ENCODE measurements at regions not wholly inside any gene's neighbourhood (a gene's known extent, or its start where the extent isn't known, plus 50 kb on each side); places are given as distances from the start of the nearest gene placed in this dataset.

DNA sequence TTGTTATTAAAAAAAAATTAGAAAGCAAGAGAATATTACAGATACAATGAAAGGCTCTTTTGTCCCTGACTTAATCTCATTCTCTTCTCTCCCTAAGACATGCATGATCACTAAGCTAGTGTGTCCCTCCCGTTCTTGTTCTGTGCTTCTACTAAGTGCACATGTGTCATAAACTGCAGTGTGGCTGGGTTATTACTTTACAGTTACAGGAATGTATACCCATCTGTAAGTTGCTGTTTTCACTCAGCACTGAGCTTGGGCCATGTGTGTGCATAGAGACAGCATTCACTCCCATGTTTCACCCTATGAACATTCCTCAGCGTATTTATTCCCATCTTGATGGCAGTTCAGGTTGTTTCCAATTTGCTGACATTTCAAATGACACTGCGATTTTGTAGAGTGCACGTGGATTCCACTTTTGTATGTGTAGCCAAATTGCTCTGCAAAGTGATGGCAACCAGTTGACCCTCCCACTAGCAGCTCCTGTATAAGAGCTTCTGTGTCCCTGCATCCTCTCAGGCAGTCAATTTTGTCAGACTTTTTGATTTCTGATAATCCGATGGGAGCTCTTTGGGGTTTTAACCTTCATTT lies 145.8 kb upstream of the UBE2E1 start:
- Histone ChIP-seq H3K36me3 (ENCODE audit: insufficient read depth, low read length) (no peaks in the 10 kb centered on the region), H3K4me3 (ENCODE audit: insufficient read depth, low read depth, low read length) (no peak overlapping the region), H2AFZ (ENCODE audit: low read depth, low read length) (no peak overlapping the region), H4K20me1 (ENCODE audit: insufficient read depth, low read length) (no peaks in the 10 kb centered on the region), H3K4me2 (ENCODE audit: low read length) (no peak overlapping the region), H3K27me3 (ENCODE audit: insufficient read depth, low read length) (no peaks in the 10 kb centered on the region), H3K9me3 (ENCODE audit: insufficient read depth, low read depth, low read length) (peaks cover 5% of the 10 kb centered on the region), H3K9ac (ENCODE audit: low read length) (no peak overlapping the region), H3K4me1 (ENCODE audit: insufficient read depth, low read length) (no peaks in the 10 kb centered on the region), H3K79me2 (ENCODE audit: insufficient read depth, low read length) (no peaks in the 10 kb centered on the region), H3K27ac (ENCODE audit: low read depth, low read length) (no peak overlapping the region)
- H3K9me3 Mint-ChIP-seq (ENCODE audit: unreplicated experiment): peaks cover 4% of the 10 kb centered on the region
- no peaks in the 10 kb centered on the region for H3K4me1 Mint-ChIP-seq (ENCODE audit: low read depth, unreplicated experiment)
- no peak overlapping the region for H3K27ac Mint-ChIP-seq (ENCODE audit: unreplicated experiment)
- peaks cover 7% of the 10 kb centered on the region for H3K27me3 Mint-ChIP-seq (ENCODE audit: low read depth, unreplicated experiment)
- H3K4me3 Mint-ChIP-seq (ENCODE audit: unreplicated experiment): no peak overlapping the region
- FAIRE-seq: no peak
- no peak for DNase-seq (ENCODE audit: low read depth)
- H3K36me3 Mint-ChIP-seq (ENCODE audit: low read depth, unreplicated experiment): no peaks in the 10 kb centered on the region
- TF ChIP-seq, protein P1, sequence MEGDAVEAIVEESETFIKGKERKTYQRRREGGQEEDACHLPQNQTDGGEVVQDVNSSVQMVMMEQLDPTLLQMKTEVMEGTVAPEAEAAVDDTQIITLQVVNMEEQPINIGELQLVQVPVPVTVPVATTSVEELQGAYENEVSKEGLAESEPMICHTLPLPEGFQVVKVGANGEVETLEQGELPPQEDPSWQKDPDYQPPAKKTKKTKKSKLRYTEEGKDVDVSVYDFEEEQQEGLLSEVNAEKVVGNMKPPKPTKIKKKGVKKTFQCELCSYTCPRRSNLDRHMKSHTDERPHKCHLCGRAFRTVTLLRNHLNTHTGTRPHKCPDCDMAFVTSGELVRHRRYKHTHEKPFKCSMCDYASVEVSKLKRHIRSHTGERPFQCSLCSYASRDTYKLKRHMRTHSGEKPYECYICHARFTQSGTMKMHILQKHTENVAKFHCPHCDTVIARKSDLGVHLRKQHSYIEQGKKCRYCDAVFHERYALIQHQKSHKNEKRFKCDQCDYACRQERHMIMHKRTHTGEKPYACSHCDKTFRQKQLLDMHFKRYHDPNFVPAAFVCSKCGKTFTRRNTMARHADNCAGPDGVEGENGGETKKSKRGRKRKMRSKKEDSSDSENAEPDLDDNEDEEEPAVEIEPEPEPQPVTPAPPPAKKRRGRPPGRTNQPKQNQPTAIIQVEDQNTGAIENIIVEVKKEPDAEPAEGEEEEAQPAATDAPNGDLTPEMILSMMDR (IDR thresholded peaks at IDR 0.05; ENCODE audit: insufficient read depth, low read depth, low read length): no peak
- TF ChIP-seq EZH2 (IDR thresholded peaks at IDR 0.05; ENCODE audit: insufficient read depth, low read length): no peak

DNA sequence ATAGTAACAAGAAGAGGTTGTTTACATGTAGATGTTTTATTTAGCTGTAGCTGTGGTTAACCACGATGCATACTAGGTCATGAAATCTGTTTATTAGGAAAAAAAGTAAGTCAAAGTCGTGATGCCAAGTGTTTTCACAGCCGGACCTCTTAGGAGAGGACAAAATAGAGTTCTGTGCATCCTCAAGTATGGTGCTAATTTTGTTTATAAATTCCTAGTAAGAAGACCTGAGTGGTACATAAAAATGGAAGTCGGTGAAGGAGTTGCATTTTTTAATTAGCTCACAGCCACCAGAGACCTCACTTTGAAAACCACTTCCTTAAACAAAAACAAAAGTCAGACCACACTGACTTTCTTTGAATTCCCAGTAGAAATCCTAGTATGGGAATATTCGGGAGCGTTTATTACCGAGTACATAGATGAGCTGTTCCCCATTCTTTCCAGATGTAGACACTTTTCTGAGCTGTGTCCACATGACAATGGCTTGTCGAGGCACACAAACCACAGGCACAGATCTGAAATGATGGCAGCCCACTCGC lies 143.6 kb upstream of the UBE2E1 start:
- Mint-ChIP-seq H3K27ac (ENCODE audit: unreplicated experiment) (no peak overlapping the region), H3K4me1 (ENCODE audit: low read depth, unreplicated experiment) (no peaks in the 10 kb centered on the region), H3K4me3 (ENCODE audit: unreplicated experiment) (no peak overlapping the region), H3K27me3 (ENCODE audit: low read depth, unreplicated experiment) (peaks cover 5% of the 10 kb centered on the region), H3K36me3 (ENCODE audit: low read depth, unreplicated experiment) (no peaks in the 10 kb centered on the region), H3K9me3 (ENCODE audit: unreplicated experiment) (peaks cover 1% of the 10 kb centered on the region)
- Histone ChIP-seq H3K27ac (ENCODE audit: low read depth, low read length) (no peak overlapping the region), H3K9me3 (ENCODE audit: insufficient read depth, low read depth, low read length) (no peaks in the 10 kb centered on the region), H3K79me2 (ENCODE audit: insufficient read depth, low read length) (no peaks in the 10 kb centered on the region), H3K4me3 (ENCODE audit: insufficient read depth, low read depth, low read length) (no peak overlapping the region), H4K20me1 (ENCODE audit: insufficient read depth, low read length) (no peaks in the 10 kb centered on the region), H3K36me3 (ENCODE audit: insufficient read depth, low read length) (no peaks in the 10 kb centered on the region), H3K4me1 (ENCODE audit: insufficient read depth, low read length) (no peaks in the 10 kb centered on the region), H3K9ac (ENCODE audit: low read length) (no peak overlapping the region), H2AFZ (ENCODE audit: low read depth, low read length) (no peak overlapping the region), H3K4me2 (ENCODE audit: low read length) (no peak overlapping the region), H3K27me3 (ENCODE audit: insufficient read depth, low read length) (no peaks in the 10 kb centered on the region)
- TF ChIP-seq, protein P1 (IDR thresholded peaks at IDR 0.05; ENCODE audit: insufficient read depth, low read depth, low read length): no peak
- no peak for TF ChIP-seq EZH2 (IDR thresholded peaks at IDR 0.05; ENCODE audit: insufficient read depth, low read length)
- FAIRE-seq (no peak), DNase-seq (ENCODE audit: low read depth) (no peak)

DNA sequence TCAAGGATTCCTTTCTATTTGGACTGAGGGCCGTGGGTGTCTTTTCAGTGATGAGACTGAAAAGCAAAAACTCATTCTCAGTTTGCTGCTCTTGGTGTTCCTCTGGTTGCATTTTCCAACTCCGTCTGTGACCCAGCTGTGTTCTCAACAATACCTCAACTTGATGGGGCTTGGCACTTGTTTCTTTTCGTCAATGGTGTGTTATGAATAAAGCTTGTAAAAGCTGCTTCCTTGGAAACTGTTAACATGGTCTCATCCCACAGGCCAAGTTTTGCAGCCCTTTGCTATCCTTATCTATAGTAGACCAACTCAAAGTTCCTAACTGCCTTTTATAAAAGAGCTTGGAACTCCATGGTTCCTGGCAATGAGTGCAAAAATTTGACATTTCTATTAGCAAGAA lies 142.5 kb upstream of the UBE2E1 start:
- no peaks in the 10 kb centered on the region for H3K27me3 ChIP-seq (ENCODE audit: insufficient read depth, low read length)
- TF ChIP-seq EZH2 (IDR thresholded peaks at IDR 0.05; ENCODE audit: insufficient read depth, low read length): no peak
- TF ChIP-seq, protein P1 (IDR thresholded peaks at IDR 0.05; ENCODE audit: insufficient read depth, low read depth, low read length): no peak
- DNase-seq (ENCODE audit: low read depth) (no peak), FAIRE-seq (no peak)
- Mint-ChIP-seq H3K4me3 (ENCODE audit: unreplicated experiment) (no peak overlapping the region), H3K36me3 (ENCODE audit: low read depth, unreplicated experiment) (no peaks in the 10 kb centered on the region), H3K27ac (ENCODE audit: unreplicated experiment) (no peak overlapping the region), H3K9me3 (ENCODE audit: unreplicated experiment) (peaks cover 1% of the 10 kb centered on the region), H3K27me3 (ENCODE audit: low read depth, unreplicated experiment) (no peaks in the 10 kb centered on the region), H3K4me1 (ENCODE audit: low read depth, unreplicated experiment) (peaks cover 1% of the 10 kb centered on the region)
- H3K9ac ChIP-seq (ENCODE audit: low read length): no peak overlapping the region
- H3K36me3 ChIP-seq (ENCODE audit: insufficient read depth, low read length): no peaks in the 10 kb centered on the region
- H3K9me3 ChIP-seq (ENCODE audit: insufficient read depth, low read depth, low read length): no peaks in the 10 kb centered on the region
- peaks cover 10% of the 10 kb centered on the region for H3K4me1 ChIP-seq (ENCODE audit: insufficient read depth, low read length)
- H3K4me3 ChIP-seq (ENCODE audit: insufficient read depth, low read depth, low read length): no peak overlapping the region
- no peak overlapping the region for H3K4me2 ChIP-seq (ENCODE audit: low read length)
- H2AFZ ChIP-seq (ENCODE audit: low read depth, low read length): no peak overlapping the region
- H3K79me2 ChIP-seq (ENCODE audit: insufficient read depth, low read length): no peaks in the 10 kb centered on the region
- no peaks in the 10 kb centered on the region for H4K20me1 ChIP-seq (ENCODE audit: insufficient read depth, low read length)
- H3K27ac ChIP-seq (ENCODE audit: low read depth, low read length): no peak overlapping the region
